GM12878 (cell line): ENCODE measurements at regions not wholly inside any gene's neighbourhood (a gene's known extent, or its start where the extent isn't known, plus 50 kb on each side); places are given as distances from the start of the nearest gene placed in this dataset.

Experiments used
- ATAC-seq: fragments of 200-7000 bp; cut with Tn5 transposase; 3 replicates; pipeline ENCODE4 v1.9.1; 2020; ENCODE audit warnings: mild to moderate bottlenecking, moderate library complexity
- BruUV-seq: library from RNA; stranded (reverse); fragments of 400-500 nt; replicated peaks from 2 replicates; lab custom pipeline; 2021; lab: Mats Ljungman, UMichigan
- CTCF ChIA-PET: fragments of 300-600 bp; sonication (Branson Sonifier 250); formaldehyde crosslinking; extraction: SDS; loops from one replicate; lab custom pipeline; 2021; ENCODE audit warnings: inconsistent platforms; lab: Yijun Ruan, JAX
- POLR2A ChIA-PET: fragments of 350-600 bp; formaldehyde crosslinking; extraction: SDS; loops from one replicate; lab custom pipeline; 2021; ENCODE audit warnings: inconsistent platforms; lab: Charles Lee
- RAD21 ChIA-PET: fragments of 300-600 bp; sonication (Branson Sonifier 250); formaldehyde crosslinking; loops from one replicate; lab custom pipeline; 2023; ENCODE audit warnings: antibody characterized with exemption; ENCODE audit not compliant: unreplicated experiment; lab: Charles Lee
- SMC1A ChIA-PET: fragments of 300-600 bp; sonication (Branson Sonifier 250); formaldehyde crosslinking; loops from one replicate; lab custom pipeline; 2023; ENCODE audit not compliant: unreplicated experiment, uncharacterized antibody; lab: Charles Lee
- DNase-seq: peaks from one replicate; pipeline ENCODE4 v3.0.0-alpha.2; 2011; ENCODE audit warnings: low read depth, low spot score
- FAIRE-seq: peaks from 3 replicates; lab custom pipeline; 2011; peaks lifted over from hg19 to GRCh38; lab: Jason Lieb, UNC
- H2AFZ ChIP-seq: 2 replicates; pipeline ENCODE4 v1.6.0; 2011; ENCODE audit warnings: low read depth, low read length, control low read depth; ENCODE audit not compliant: control insufficient read depth
- H3K27ac ChIP-seq: 2 replicates; pipeline ENCODE4 v1.5.1; 2011; ENCODE audit warnings: control low read depth; ENCODE audit not compliant: control insufficient read depth, insufficient read depth
- H3K27me3 ChIP-seq, 2 experiments: replicated peaks in 1 of 2; 2 replicates each; pipeline versions ENCODE4 v1.6.0 to v1.6.1; 2011; ENCODE audit warnings: low read length in 1 of 2; ENCODE audit not compliant: control insufficient read depth in 2 of 2, insufficient read depth in 2 of 2
- H3K36me3 ChIP-seq, 2 experiments: 2 replicates each; pipeline ENCODE4 v1.5.1; 2011; ENCODE audit warnings: low read length in 1 of 2; ENCODE audit not compliant: control insufficient read depth in 2 of 2, insufficient read depth in 2 of 2
- H3K4me1 ChIP-seq: 2 replicates; pipeline ENCODE4 v1.6.1; 2011; ENCODE audit warnings: mild to moderate bottlenecking, low read length, moderate library complexity, mixed read lengths; ENCODE audit not compliant: control insufficient read depth, insufficient read depth
- H3K4me2 ChIP-seq: 2 replicates; pipeline ENCODE4 v1.6.0; 2011; ENCODE audit warnings: control low read depth; ENCODE audit not compliant: control insufficient read depth, insufficient read depth
- H3K4me3 ChIP-seq: fragments of 200-600 bp; sonication (generic); 2 replicates; pipeline ENCODE4 v1.5.1; 2016
- H3K79me2 ChIP-seq: 2 replicates; pipeline ENCODE4 v1.6.0; 2011; ENCODE audit warnings: low read length; ENCODE audit not compliant: control insufficient read depth, insufficient read depth
- H3K9ac ChIP-seq: 2 replicates; pipeline ENCODE4 v1.8.0; 2011; ENCODE audit warnings: low read length, control low read depth, mixed read lengths; ENCODE audit not compliant: control insufficient read depth, insufficient read depth
- H3K9me3 ChIP-seq: replicated peaks from 3 replicates; pipeline ENCODE4 v1.5.1; 2011; ENCODE audit warnings: mild to moderate bottlenecking, low read length; ENCODE audit not compliant: control insufficient read depth, insufficient read depth
- H4K20me1 ChIP-seq: 2 replicates; pipeline ENCODE4 v1.6.0; 2011; ENCODE audit not compliant: control insufficient read depth, insufficient read depth
- CBX5 ChIP-seq: sonication (generic); IDR thresholded peaks from 2 replicates; pipeline ENCODE4 v1.6.1; 2016; ENCODE audit warnings: low read depth, moderate library complexity, mild to moderate bottlenecking, inconsistent platforms
- KAT2A ChIP-seq: conservative IDR thresholded peaks from 2 replicates; pipeline ENCODE4 v1.6.1; 2011; ENCODE audit warnings: low read depth, low read length; ENCODE audit not compliant: control insufficient read depth
- LARP7 ChIP-seq: fragments of 450-650 bp; IDR thresholded peaks from 2 replicates; pipeline ENCODE4 v1.6.1; 2017; ENCODE audit warnings: mild to moderate bottlenecking
- SMAD1 ChIP-seq: fragments of 450-650 bp; IDR thresholded peaks from 2 replicates; pipeline ENCODE4 v1.6.1; 2018; ENCODE audit warnings: mild to moderate bottlenecking, low read depth; ENCODE audit not compliant: partially characterized antibody
- ZBTB11 ChIP-seq: fragments of 450-650 bp; formaldehyde crosslinking; IDR thresholded peaks from 2 replicates; pipeline ENCODE4 v1.5.0; 2022; ENCODE audit warnings: mild to moderate bottlenecking, missing genetic modification characterization
- WGBS: methylation state at CpG from one replicate; pipeline ENCODE4 v1.1.6; 2016; ENCODE audit warnings: low lambda C conversion rate; ENCODE audit not compliant: insufficient replicate concordance, insufficient coverage; ENCODE audit errors: missing lambda C conversion rate; 5-methylcytosine and 5-hydroxymethylcytosine counted together
- in situ Hi-C: fragments of 300-500 bp; cut with MboI; formaldehyde crosslinking; loops from 9 replicates; pipeline ENCODE4 v1.14.3; 2018; ENCODE audit warnings: mixed read lengths
- intact Hi-C: fragments of 100-400 bp; cut with micrococcal nuclease; formaldehyde crosslinking; loops from one replicate; pipeline ENCODE4 v1.14.2; 2022; ENCODE audit not compliant: unreplicated experiment

GRCh38 chr3:70486414-70487017, 174.1 kb upstream of the MDFIC2 start:
- Histone ChIP-seq H3K79me2 (no peaks in the 10 kb centered on the region), H3K27ac (no peak overlapping the region), H4K20me1 (no peaks in the 10 kb centered on the region), H3K4me1 (no peaks in the 10 kb centered on the region), H3K9ac (no peak overlapping the region), H2AFZ (no peak overlapping the region), H3K9me3 (no peaks in the 10 kb centered on the region), H3K27me3 (no peaks in the 10 kb centered on the region), H3K36me3 (no peaks in the 10 kb centered on the region), H3K4me2 (no peak overlapping the region), H3K4me3 (no peak overlapping the region)
- SMC1A ChIA-PET, result interaction anchor here (0.6 kb wide), 1 partner anchor 101 kb away, joined by 3 read pairs; no protein-coding TSS in a partner anchor
- FAIRE-seq, result no peak
- DNase-seq, result no peak
- POLR2A ChIA-PET, result no interaction called here
- intact Hi-C loops, result no loop called here
- RAD21 ChIA-PET, result no interaction called here
- TF ChIP-seq KAT2A, result no peak
- no peak for ATAC-seq
- in situ Hi-C loops, result no loop called here
- CTCF ChIA-PET, result no interaction called here
- WGBS, result 6% methylated on average over 2 of the region's 2 CpGs
- no TSS peak for BruUV-seq

- RAD21 ChIA-PET, result no interaction called here
- no peak overlapping the region for H3K27ac ChIP-seq
- no peaks in the 10 kb centered on the region for H3K79me2 ChIP-seq
- H3K9ac ChIP-seq, result no peak overlapping the region
- no peak for FAIRE-seq
- TF ChIP-seq SMAD1 (no peak), CBX5 (no peak), LARP7 (no peak), ZBTB11 (CRISPR knock-in tag) (no peak)
- TF ChIP-seq, all 136 proteins: peak for 0
- Histone ChIP-seq H3K4me3 (no peak overlapping the region), H3K4me1 (no peaks in the 10 kb centered on the region), H3K9me3 (no peaks in the 10 kb centered on the region), H3K4me2 (no peak overlapping the region), H2AFZ (no peak overlapping the region), H3K36me3 (no peaks in the 10 kb centered on the region), H4K20me1 (no peaks in the 10 kb centered on the region), H3K27me3 (no peaks in the 10 kb centered on the region)
- ATAC-seq (no peak), DNase-seq (no peak)
- ChIA-PET POLR2A (no interaction called here), SMC1A (no interaction called here), CTCF (no interaction called here)
- intact Hi-C loops, result no loop called here
- 2% methylated on average over 2 of the region's 2 CpGs for WGBS
- in situ Hi-C loops, result no loop called here
- no TSS peak for BruUV-seq
Measured at GRCh38 chr3:70476174-70476573, 163.7 kb upstream of the MDFIC2 start.
